GM06990 (cell line): ENCODE measurements at regions not wholly inside any gene's neighbourhood (a gene's known extent, or its start where the extent isn't known, plus 50 kb on each side); places are given as distances from the start of the nearest gene placed in this dataset.

Experiments
- DNase-seq: peaks from one replicate; pipeline ENCODE4 v3.0.0-alpha.2; 2011; ENCODE audit not compliant: insufficient read length; ENCODE audit errors: extremely low read depth
- H3K27me3 ChIP-seq: replicated peaks from 2 replicates; pipeline ENCODE4 v1.6.0; 2011; ENCODE audit warnings: low read length; ENCODE audit not compliant: control insufficient read depth, insufficient read depth
- H3K36me3 ChIP-seq: 2 replicates; pipeline ENCODE4 v1.5.1; 2011; ENCODE audit warnings: low read length; ENCODE audit not compliant: control insufficient read depth, insufficient read depth
- H3K4me3 ChIP-seq: replicated peaks from 2 replicates; pipeline ENCODE4 v1.5.1; 2011; ENCODE audit warnings: low read depth, mild to moderate bottlenecking, control low read depth, low read length
- TF ChIP-seq, protein P1 (sequence below): IDR thresholded peaks from 2 replicates; pipeline ENCODE4 v1.5.1; 2011; ENCODE audit warnings: low read length, control low read depth, mild to moderate bottlenecking, inconsistent platforms; ENCODE audit not compliant: insufficient read depth, poor library complexity, severe bottlenecking

DNA sequence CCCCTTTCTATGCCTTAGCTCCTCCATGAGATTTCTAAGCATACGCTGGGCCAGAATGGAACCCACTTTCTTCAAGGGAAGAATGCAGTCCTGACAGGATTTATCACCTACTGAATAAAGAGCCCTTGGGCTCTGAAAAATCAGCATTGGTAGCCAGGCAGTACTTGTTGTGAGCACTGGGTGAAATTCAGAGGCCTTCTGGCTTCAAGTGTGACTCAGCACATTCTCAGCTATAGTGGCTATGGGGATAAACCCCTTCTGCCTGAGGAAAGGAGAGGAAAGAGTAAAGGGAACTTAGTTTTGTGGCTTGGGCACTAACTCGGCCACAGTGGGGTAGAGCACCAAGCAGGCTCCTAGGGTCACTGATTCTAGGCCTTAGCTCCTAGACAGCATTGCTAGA lies 574.8 kb downstream of the JRKL start:
- no peaks in the 10 kb centered on the region for H3K36me3 ChIP-seq
- TF ChIP-seq, protein P1, sequence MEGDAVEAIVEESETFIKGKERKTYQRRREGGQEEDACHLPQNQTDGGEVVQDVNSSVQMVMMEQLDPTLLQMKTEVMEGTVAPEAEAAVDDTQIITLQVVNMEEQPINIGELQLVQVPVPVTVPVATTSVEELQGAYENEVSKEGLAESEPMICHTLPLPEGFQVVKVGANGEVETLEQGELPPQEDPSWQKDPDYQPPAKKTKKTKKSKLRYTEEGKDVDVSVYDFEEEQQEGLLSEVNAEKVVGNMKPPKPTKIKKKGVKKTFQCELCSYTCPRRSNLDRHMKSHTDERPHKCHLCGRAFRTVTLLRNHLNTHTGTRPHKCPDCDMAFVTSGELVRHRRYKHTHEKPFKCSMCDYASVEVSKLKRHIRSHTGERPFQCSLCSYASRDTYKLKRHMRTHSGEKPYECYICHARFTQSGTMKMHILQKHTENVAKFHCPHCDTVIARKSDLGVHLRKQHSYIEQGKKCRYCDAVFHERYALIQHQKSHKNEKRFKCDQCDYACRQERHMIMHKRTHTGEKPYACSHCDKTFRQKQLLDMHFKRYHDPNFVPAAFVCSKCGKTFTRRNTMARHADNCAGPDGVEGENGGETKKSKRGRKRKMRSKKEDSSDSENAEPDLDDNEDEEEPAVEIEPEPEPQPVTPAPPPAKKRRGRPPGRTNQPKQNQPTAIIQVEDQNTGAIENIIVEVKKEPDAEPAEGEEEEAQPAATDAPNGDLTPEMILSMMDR: no peak
- H3K4me3 ChIP-seq: no peak overlapping the region
- DNase-seq: no peak
- no peaks in the 10 kb centered on the region; the same call in 1 of the 2 replicates for H3K27me3 ChIP-seq

GRCh38 chr11:96967616-96968015 lies 577.8 kb downstream of the JRKL start:
- no peaks in the 10 kb centered on the region for H3K36me3 ChIP-seq
- DNase-seq: no peak
- TF ChIP-seq, protein P1: no peak
- H3K4me3 ChIP-seq: no peak overlapping the region
- no peaks in the 10 kb centered on the region; the same call in 1 of the 2 replicates for H3K27me3 ChIP-seq

DNA sequence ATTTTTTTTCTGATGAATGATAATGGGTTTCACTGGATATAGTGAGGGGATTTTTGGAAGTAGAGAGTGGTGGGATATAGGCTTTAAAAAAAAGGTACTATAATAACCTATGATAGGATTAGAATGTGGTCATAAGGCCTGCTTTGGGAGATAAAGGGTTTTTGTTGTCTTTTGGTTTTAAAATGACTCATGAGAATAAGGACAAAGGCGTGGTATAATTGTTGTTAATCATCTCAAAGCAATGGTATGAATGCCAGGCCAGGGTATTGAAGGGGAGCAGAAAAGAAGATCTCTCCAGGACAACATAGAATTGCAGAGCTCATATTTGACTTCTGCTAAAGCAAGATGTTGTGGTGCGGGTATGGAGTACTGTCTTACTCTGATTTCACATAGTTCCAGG lies 579.4 kb downstream of the JRKL start:
- TF ChIP-seq, protein P1: no peak
- Histone ChIP-seq H3K4me3 (no peak overlapping the region), H3K36me3 (no peaks in the 10 kb centered on the region), H3K27me3 (no peaks in the 10 kb centered on the region; the same call in 1 of the 2 replicates)
- DNase-seq: no peak

DNA sequence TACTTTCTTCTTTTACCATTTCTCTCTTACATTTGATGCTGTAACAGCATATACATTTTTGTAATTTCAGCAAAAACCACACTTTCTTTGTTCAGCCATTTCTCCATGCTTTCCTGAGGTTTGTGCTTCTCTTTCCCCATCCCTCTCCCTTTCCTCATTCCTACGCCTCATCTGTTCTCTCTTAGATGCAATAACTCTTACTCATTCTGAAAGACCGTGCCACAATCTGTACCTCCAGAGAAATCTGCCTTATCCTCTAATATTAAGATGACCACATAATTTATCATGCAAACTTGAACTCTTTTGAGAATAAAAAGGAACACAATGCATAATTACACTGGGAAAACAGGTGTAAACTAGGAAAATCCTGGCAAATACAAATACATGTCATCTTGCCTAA lies 588.9 kb downstream of the JRKL start:
- Histone ChIP-seq H3K4me3 (no peak overlapping the region), H3K36me3 (no peaks in the 10 kb centered on the region), H3K27me3 (no peaks in the 10 kb centered on the region)
- DNase-seq: no peak
- TF ChIP-seq, protein P1: no peak

DNA sequence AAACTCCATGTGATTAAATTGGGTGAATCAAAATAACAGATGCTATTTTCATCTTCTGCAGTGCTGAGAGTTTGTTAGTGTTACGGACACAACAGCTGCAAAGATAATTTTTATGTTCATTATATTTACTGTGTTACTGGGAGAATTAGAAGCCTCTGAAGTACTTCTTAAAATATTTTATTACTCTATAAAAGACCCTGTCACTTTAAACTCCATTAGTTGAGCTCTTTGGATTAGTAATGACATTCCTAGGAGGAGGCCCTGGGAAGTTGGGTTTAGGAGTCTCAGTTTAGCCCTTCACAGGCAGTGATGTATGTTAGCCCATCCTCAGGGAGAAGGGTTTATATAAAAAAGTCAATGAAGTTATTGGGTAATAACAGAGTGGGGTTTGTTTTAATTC lies 596.7 kb downstream of the JRKL start:
- TF ChIP-seq, protein P1: no peak
- H3K4me3 ChIP-seq: no peak overlapping the region
- H3K36me3 ChIP-seq: no peaks in the 10 kb centered on the region
- no peak for DNase-seq
- H3K27me3 ChIP-seq: no peaks in the 10 kb centered on the region

DNA sequence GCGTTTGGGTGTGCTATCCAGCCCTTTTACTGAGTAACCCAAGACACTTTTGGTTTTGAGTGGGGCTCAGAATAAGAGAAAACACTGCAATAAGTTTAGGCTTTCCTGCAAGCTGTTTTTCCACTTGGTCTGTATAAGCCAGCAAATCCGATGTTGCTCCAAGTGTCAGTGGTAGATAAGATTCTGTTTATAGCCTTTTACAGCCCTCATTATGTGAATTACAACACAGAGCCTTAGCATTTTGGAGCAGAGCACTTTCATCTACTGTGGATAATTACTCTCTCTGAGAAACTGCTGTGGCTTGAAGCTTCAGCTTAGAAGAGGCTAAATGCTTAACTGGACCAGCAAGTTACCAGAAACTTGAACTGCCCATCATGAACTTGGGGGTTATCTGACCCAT lies 601.1 kb downstream of the JRKL start:
- no peak overlapping the region for H3K4me3 ChIP-seq
- DNase-seq: no peak
- no peaks in the 10 kb centered on the region for H3K36me3 ChIP-seq
- TF ChIP-seq, protein P1: no peak
- no peaks in the 10 kb centered on the region for H3K27me3 ChIP-seq
